K562 (cell line): ENCODE measurements at regions not wholly inside any gene's neighbourhood (a gene's known extent, or its start where the extent isn't known, plus 50 kb on each side); places are given as distances from the start of the nearest gene placed in this dataset.
A peak's percentile ranks its signal among the peaks of the same experiment; 100 is the strongest.
"Not testable (repeated sequence)": the region's sequence is repeated elsewhere in the genome, so short reads cannot be mapped to it uniquely, and the experiment has no call there.

Source experiments
- ATAC-seq: fragments of 200-7000 bp; cut with Tn5 transposase; 3 replicates; pipeline ENCODE4 v1.9.1; 2020; ENCODE audit warnings: moderate library complexity
- BruUV-seq: library from RNA; stranded (reverse); fragments of 400-500 nt; replicated peaks from 2 replicates; lab custom pipeline; 2021; lab: Mats Ljungman, UMichigan
- CTCF ChIA-PET: fragments of 300-600 bp; formaldehyde crosslinking; extraction: SDS; loops from one replicate; lab custom pipeline; 2021; ENCODE audit warnings: low intra/inter-chr PET ratio; lab: Yijun Ruan, JAX
- POLR2A ChIA-PET: fragments of 300-600, 350-650 bp; sonication (Branson Sonifier 250); formaldehyde crosslinking; extraction: SDS; loops from one replicate; lab custom pipeline; 2021; ENCODE audit warnings: antibody characterized with exemption, inconsistent platforms; lab: Yijun Ruan, JAX
- DNase-seq, 4 experiments: peaks; one replicate each; pipeline versions ENCODE4 v3.0.0 to v3.0.0-alpha.2; 2011 to 2018; ENCODE audit warnings: low spot score in 3 of 4, mixed read lengths in 3 of 4; ENCODE audit errors: extremely low read depth in 1 of 4
- FAIRE-seq: peaks from 2 replicates; lab custom pipeline; 2011; peaks lifted over from hg19 to GRCh38; lab: Jason Lieb, UNC
- H2AFZ ChIP-seq: 2 replicates; pipeline ENCODE4 v1.6.0; 2011; ENCODE audit warnings: low read depth, low read length, control low read depth, inconsistent platforms
- H3K27ac ChIP-seq: fragments of 200-600 bp; 3 replicates; pipeline ENCODE4 v1.8.0; 2011; ENCODE audit warnings: low read depth, mild to moderate bottlenecking, control low read depth, inconsistent platforms, low read length, moderate library complexity, mixed read lengths; ENCODE audit errors: extremely low read depth
- H3K27me3 ChIP-seq, 2 experiments: fragments of 300-600 bp in 1 of 2; 2 replicates in 1 of 2; 3 replicates in 1 of 2; pipeline versions ENCODE4 v1.6.0 to v1.8.0; 2011; ENCODE audit warnings: inconsistent platforms in 2 of 2, low read length in 2 of 2, mild to moderate bottlenecking in 1 of 2, mixed read lengths in 1 of 2, moderate library complexity in 1 of 2; ENCODE audit not compliant: control insufficient read depth in 2 of 2, insufficient read depth in 2 of 2
- H3K36me3 ChIP-seq: fragments of 300-600 bp; 3 replicates; pipeline ENCODE4 v1.8.0; 2011; ENCODE audit warnings: mild to moderate bottlenecking, low read length, inconsistent platforms; ENCODE audit not compliant: control insufficient read depth, insufficient read depth
- H3K4me1 ChIP-seq, 2 experiments: fragments of 200-600 bp in 1 of 2; replicated peaks in 1 of 2; 2 replicates in 1 of 2; 3 replicates in 1 of 2; pipeline versions ENCODE4 v1.5.1 to v1.8.0; 2011; ENCODE audit warnings: inconsistent platforms in 2 of 2, low read length in 2 of 2, mild to moderate bottlenecking in 1 of 2, mixed read lengths in 1 of 2, moderate library complexity in 1 of 2; ENCODE audit not compliant: control insufficient read depth in 2 of 2, insufficient read depth in 2 of 2
- H3K4me2 ChIP-seq: 2 replicates; pipeline ENCODE4 v1.6.1; 2011; ENCODE audit warnings: low read length, control low read depth, inconsistent platforms, mixed read lengths; ENCODE audit not compliant: insufficient read depth
- H3K4me3 ChIP-seq: fragments of 200-600 bp; sonication (generic), shearing (Covaris generic); 2 replicates; pipeline ENCODE4 v1.5.1; 2016; ENCODE audit warnings: control low read depth, inconsistent platforms
- H3K79me2 ChIP-seq: fragments of 200-600 bp; 3 replicates; pipeline ENCODE4 v1.8.0; 2011; ENCODE audit warnings: low read length, inconsistent platforms; ENCODE audit not compliant: control insufficient read depth, insufficient read depth
- H3K9ac ChIP-seq, 2 experiments: 2 replicates each; pipeline versions ENCODE4 v1.6.0 to v1.6.1; 2011; ENCODE audit warnings: low read depth in 2 of 2, low read length in 2 of 2, control low read depth in 1 of 2, inconsistent platforms in 1 of 2, mild to moderate bottlenecking in 1 of 2, mixed read lengths in 1 of 2; ENCODE audit not compliant: insufficient read depth in 1 of 2
- H3K9me1 ChIP-seq: one replicate; pipeline ENCODE4 v1.6.0; 2011; ENCODE audit warnings: inconsistent platforms, mild to moderate bottlenecking, low read length, moderate library complexity; ENCODE audit not compliant: control insufficient read depth, insufficient read depth
- H3K9me3 ChIP-seq: replicated peaks from 2 replicates; pipeline ENCODE4 v1.5.1; 2011; ENCODE audit warnings: low read depth, low read length, inconsistent platforms; ENCODE audit not compliant: control insufficient read depth, insufficient read depth
- H4K20me1 ChIP-seq: replicated peaks from 2 replicates; pipeline ENCODE4 v1.6.1; 2011; ENCODE audit warnings: low read length, inconsistent platforms, mixed read lengths; ENCODE audit not compliant: control insufficient read depth, insufficient read depth
- BRF2 ChIP-seq: IDR thresholded peaks from 3 replicates; pipeline ENCODE4 v1.6.1; 2011; ENCODE audit warnings: borderline replicate concordance, mild to moderate bottlenecking; ENCODE audit not compliant: insufficient read length, insufficient read depth
- HDGF ChIP-seq: fragments of 450-650 bp; IDR thresholded peaks from 2 replicates; pipeline ENCODE4 v1.6.1; 2016
- NELFE ChIP-seq: IDR thresholded peaks from 2 replicates; pipeline ENCODE4 v1.6.1; 2011; ENCODE audit warnings: mild to moderate bottlenecking; ENCODE audit not compliant: insufficient read depth, insufficient read length
- RBM14 ChIP-seq: fragments of 200-400 bp; formaldehyde crosslinking; IDR thresholded peaks from 2 replicates; pipeline ENCODE4 v1.6.1; 2018; ENCODE audit warnings: low read depth, mild to moderate bottlenecking, low read length, moderate library complexity, borderline replicate concordance; ENCODE audit not compliant: insufficient read depth
- TAF7 ChIP-seq: fragments of 450-650 bp; IDR thresholded peaks from 2 replicates; pipeline ENCODE4 v1.6.1; 2016; ENCODE audit warnings: missing genetic modification characterization, missing compliant biosample characterization
- TRIM24 ChIP-seq, 2 experiments: fragments of 450-650 bp; IDR thresholded peaks; 2 replicates each; pipeline ENCODE4 v1.6.1; 2016
- XRCC4 ChIP-seq: IDR thresholded peaks from one replicate; pipeline ENCODE4 v1.6.1; 2011; ENCODE audit not compliant: insufficient read depth, insufficient read length; ENCODE audit errors: extremely low read depth
- ZBTB33 ChIP-seq: sonication (generic); formaldehyde crosslinking; IDR thresholded peaks from 2 replicates; pipeline ENCODE4 v1.8.1; 2023; ENCODE audit warnings: mild to moderate bottlenecking, missing genetic modification reagents
- ZBTB7A ChIP-seq: IDR thresholded peaks from 2 replicates; pipeline ENCODE4 v1.6.1; 2011; ENCODE audit warnings: low read depth, mild to moderate bottlenecking, low read length, moderate library complexity, borderline replicate concordance; ENCODE audit not compliant: control insufficient read depth
- ZNF512 ChIP-seq: IDR thresholded peaks from 2 replicates; pipeline ENCODE4 v1.6.1; 2016; ENCODE audit warnings: missing genetic modification characterization, missing compliant biosample characterization
- WGBS: fragments of 100-300 bp; shearing (Covaris generic); methylation state at CpG from one replicate; pipeline ENCODE4 v1.1.6; 2016; ENCODE audit warnings: low coverage, mixed read lengths; ENCODE audit not compliant: insufficient coverage; ENCODE audit errors: missing lambda C conversion rate; 5-methylcytosine and 5-hydroxymethylcytosine counted together
- in situ Hi-C: fragments of 300-500 bp; cut with MboI; formaldehyde crosslinking; loops from 4 replicates; pipeline ENCODE4 v1.15.0; 2018; ENCODE audit warnings: inconsistent platforms, mixed read lengths
- intact Hi-C: fragments of 100-400 bp; cut with micrococcal nuclease; formaldehyde crosslinking; loops from 2 replicates; pipeline ENCODE4 v1.14.2; 2022

- H3K4me2 ChIP-seq, BruUV-seq, H3K9ac ChIP-seq, H2AFZ ChIP-seq, H3K4me1 ChIP-seq, H3K36me3 ChIP-seq, FAIRE-seq, H3K27me3 ChIP-seq, H3K9me3 ChIP-seq, H3K9me1 ChIP-seq, POLR2A ChIA-PET, H3K4me3 ChIP-seq, H3K27ac ChIP-seq, CTCF ChIA-PET, H3K79me2 ChIP-seq, intact Hi-C loops, H4K20me1 ChIP-seq, ATAC-seq, DNase-seq, in situ Hi-C loops: not testable (repeated sequence)
- TF ChIP-seq TRIM24 (IDR thresholded peaks at IDR 0.05) = peak in 1 of 2 experiments; percentile 7; a peak in 1 of 4 replicates
- WGBS = 0% methylated on average over 2 of the region's 2 CpGs
Observed at GRCh38 chr2:189998665-189999064, 63.9 kb downstream of the MSTN start.

GRCh38 chr2:189997016-189997415, 65.5 kb downstream of the MSTN start:
- H3K4me3 ChIP-seq = no peak overlapping the region
- ChIA-PET CTCF (no interaction called here), POLR2A (no interaction called here)
- H3K9ac ChIP-seq = no peak overlapping the region
- WGBS = 0% methylated on average over 1 of the region's 1 CpG
- H3K4me2 ChIP-seq = no peak overlapping the region
- intact Hi-C loops = no loop called here
- H3K9me3 ChIP-seq = no peaks in the 10 kb centered on the region
- H3K79me2 ChIP-seq = no peaks in the 10 kb centered on the region
- H4K20me1 ChIP-seq = no peaks in the 10 kb centered on the region
- H3K36me3 ChIP-seq = no peaks in the 10 kb centered on the region
- FAIRE-seq (no peak), DNase-seq (no peak), ATAC-seq (no peak)
- no peaks in the 10 kb centered on the region for H3K9me1 ChIP-seq
- H3K27me3 ChIP-seq = no peaks in the 10 kb centered on the region; a peak in 2 of 5 replicates
- no TSS peak for BruUV-seq
- H2AFZ ChIP-seq = no peak overlapping the region
- in situ Hi-C loops = no loop called here
- no peaks in the 10 kb centered on the region for H3K4me1 ChIP-seq
- no peak overlapping the region for H3K27ac ChIP-seq
- TF ChIP-seq ZBTB33 (CRISPR knock-in tag) = no peak
- no peak for TF ChIP-seq ZBTB7A
- TF ChIP-seq RBM14 = no peak
- TF ChIP-seq BRF2 = no peak
- TF ChIP-seq NELFE = no peak
- no peak for TF ChIP-seq XRCC4
- TF ChIP-seq ZNF512 (tag) = no peak
- TF ChIP-seq HDGF = no peak
- TF ChIP-seq TAF7 (tag) = no peak
